HG03575 (cell line): ENCODE measurements at regions not wholly inside any gene's neighbourhood (a gene's known extent, or its start where the extent isn't known, plus 50 kb on each side); places are given as distances from the start of the nearest gene placed in this dataset.

ENCODE experiments used
- ATAC-seq: cut with Tn5 transposase; IDR thresholded peaks from one replicate; pipeline ENCODE4 v1.9.1; 2021; ENCODE audit not compliant: unreplicated experiment, insufficient number of reproducible peaks, low FRiP score; ENCODE audit errors: extremely low read depth

GRCh38 chr2:126788652-126789051 is 110.0 kb upstream of the TEX51 start:
- ATAC-seq, result no peak

DNA sequence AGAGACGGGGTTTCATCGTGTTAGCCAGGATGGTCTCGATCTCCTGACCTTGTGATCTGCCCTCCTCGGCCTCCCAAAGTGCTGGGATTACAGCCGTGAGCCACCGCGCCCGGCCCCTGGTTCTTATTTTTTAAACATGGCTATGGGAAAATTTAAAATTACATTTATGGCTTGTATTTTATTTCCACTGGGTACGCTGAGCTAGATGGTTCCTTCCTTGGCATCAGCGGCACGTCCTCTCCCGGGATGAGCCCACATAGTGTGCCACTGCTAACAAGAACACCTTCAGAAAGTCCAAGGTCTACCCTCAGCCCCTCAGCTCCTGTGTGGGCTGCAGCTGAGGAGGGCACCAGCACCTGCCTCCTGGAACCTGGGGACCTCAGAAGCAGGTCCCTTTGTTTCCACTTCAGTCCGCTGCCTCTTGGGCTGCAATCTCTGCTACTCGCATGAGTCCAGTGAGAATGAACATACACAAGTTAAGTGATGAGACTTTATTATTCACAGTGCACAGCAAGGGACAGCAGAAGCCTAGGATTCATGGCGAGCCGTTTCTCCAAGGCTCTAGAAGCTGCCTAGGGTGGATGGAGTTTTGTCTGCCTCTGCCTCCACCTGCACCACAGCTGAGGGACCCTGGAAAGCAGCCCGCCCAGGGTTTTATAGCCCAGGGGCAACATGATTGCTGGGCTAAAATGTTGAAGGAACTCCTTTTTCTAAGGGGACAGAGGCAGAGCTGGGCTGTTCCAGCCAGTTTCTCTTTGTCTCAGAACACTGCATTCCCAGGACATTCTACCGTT is 107.5 kb upstream of the TEX51 start:
- no peak for ATAC-seq

GRCh38 chr2:126792186-126792585 is 106.5 kb upstream of the TEX51 start:
- no peak for ATAC-seq

DNA sequence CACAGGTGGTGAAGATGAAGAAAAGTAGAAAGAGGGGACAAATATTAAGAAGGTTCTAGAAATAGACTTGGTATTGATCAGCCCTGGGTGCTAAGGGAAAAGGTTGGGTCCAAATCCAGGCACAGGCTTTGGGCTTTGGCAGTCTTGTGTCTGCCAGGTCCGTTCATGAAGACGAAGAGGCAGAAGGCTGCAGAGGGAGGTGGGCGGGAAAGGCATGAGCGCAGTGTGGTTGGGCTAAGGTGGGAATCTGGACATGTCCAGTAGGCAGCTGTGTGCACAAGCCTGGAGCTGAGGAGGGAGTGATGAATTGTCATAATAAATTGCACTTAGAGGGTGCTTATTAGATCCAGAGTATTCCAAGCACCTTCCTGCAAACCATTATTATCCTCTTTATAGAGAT is 105.7 kb upstream of the TEX51 start:
- no peak for ATAC-seq

GRCh38 chr2:126793885-126794613 is 104.6 kb upstream of the TEX51 start:
- ATAC-seq, result no peak

GRCh38 chr2:126795656-126796055 is 103.0 kb upstream of the TEX51 start:
- ATAC-seq, result no peak

DNA sequence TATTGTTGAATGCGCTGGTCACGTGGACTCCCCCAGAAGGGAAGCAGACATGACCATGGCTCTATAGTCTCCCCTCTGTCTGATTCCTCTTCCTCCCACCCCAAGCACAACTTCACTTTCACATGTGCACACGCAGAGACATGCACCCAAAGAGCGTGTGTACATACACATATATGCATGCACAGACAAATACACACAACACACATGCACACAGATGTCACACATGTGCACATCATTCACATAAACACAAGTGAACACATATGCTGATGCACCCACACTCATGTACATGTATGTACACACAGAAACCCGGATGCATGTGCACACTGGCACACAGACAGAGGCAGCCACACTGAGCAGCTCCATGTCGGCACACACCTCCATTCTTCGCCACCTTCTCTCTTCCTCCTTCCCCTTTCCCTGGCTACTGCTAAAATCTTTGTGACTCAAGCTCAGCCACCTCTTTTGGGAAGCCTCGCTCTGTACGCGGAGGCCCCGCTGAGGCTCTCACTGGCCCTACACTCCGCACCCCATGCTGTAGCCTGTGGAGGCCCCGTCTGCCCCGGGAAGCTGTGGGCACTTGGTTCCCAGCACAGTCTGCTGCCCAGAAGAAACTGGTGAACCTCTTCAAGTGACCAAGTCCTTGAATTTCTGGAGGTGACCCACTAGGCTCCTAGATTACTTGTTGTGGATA is 101.6 kb upstream of the TEX51 start:
- ATAC-seq, result no peak

DNA sequence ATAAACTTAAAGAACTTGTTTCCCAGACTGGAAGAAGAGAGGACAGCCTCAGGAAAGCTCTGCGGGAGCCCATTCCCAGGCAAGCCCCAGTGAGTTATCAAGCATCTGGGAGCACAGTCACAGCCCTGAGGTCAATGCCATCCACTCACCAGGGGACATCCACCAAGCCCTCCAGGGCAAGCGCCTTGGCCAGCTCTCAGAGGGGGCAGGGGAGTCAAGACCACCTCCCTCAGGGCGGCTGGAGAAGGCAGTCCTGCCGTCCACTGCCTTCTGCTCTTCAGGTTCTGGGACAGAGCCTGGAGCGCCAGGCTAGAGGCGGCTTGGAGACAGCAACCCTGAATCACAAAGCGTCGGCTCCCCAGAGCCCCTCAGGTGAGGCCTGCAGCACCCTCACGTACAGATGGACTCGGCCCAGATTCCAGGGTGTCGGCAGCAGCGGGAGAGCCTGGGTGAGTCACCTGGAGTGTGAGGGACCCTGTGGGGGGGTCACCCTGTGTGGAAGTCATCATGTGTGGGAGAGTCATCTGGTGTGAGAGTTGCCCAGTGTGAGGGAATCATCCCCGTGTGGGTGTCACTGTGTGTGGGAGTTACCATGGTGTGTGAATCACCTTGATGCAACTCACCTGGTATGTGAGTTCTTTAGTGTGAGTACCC is 100.9 kb upstream of the TEX51 start:
- no peak for ATAC-seq

- ATAC-seq, result no peak
Observed at GRCh38 chr2:126798276-126799140, 100.2 kb upstream of the TEX51 start.

DNA sequence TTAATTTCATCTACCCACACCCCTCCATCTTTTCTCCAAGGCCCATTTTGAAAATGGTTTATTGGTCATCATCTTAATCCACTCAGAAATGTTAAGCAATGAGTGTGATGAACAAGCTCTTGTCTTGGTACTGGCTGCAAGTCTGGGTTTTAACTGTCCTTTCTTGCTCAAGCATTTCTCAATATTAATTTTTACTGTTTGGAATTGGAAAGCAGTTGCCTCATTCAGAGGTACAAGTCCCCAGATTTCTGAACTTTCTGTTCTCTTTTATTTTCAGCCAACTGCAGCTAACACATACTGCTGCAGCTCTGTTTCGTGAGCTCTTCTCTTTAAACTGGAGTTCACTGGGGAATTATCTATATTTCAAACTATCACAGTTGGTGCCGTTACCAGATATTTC is 99.4 kb upstream of the TEX51 start:
- no peak for ATAC-seq

- no peak for ATAC-seq
Observed at GRCh38 chr2:126801473-126801872, 97.2 kb upstream of the TEX51 start.

DNA sequence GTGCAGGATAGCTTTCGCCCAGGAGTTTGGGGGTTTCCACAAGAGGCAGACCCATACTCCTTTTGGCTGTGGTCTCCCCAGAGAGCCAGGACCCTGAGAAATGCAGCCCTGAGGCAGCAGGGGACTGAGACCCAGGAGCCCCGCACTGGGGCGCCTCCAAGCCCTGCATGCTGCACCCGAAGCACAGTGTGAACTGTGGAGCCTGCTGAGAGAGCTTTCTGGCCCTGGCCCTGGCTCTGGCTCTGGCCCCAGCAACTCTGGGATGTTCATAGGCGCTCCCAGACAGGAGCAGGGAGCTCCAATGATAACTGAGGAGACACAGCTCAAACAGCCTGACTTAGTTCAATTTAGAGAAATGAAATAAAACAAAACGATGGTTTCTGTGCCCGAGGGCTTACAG is 96.4 kb upstream of the TEX51 start:
- no peak for ATAC-seq

GRCh38 chr2:126802774-126803433 is 95.8 kb upstream of the TEX51 start:
- no peak for ATAC-seq

DNA sequence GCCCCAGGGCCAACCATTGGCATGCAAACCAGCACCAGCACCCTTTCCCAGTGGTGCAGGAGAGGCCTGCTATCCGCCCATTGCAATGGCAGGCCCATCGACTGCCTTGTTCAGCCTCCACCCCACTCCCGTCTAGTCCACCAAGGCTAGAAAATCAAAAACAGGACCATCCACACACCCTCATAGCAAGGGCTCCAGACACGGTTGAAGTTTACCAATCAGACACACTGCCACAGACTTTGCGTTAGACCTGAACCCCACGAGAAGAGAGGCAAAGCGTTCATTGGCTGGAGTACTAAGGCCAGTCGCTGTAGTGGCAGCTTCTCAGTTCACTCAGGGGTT is 95.3 kb upstream of the TEX51 start:
- ATAC-seq, result no peak

DNA sequence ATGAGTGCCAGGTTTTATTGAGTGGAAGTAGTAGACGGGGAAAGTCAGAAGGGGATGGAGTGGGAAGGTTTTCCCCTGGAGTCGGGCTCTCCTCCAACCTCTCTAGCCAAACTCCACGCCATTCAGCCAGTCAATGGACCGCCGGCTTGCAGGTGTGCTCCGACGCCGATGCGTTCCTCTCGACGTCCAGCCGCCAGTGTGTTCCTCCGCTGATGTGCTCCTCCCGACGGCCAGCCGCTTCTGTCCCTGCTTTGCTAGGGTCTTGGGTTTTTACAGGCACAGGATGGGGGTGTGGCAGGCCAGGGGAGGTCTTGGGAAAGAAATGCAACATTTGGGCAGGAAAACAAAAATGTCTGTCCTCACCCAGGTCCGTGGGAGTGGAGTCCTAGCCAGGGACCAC is 94.3 kb upstream of the TEX51 start:
- no peak for ATAC-seq

DNA sequence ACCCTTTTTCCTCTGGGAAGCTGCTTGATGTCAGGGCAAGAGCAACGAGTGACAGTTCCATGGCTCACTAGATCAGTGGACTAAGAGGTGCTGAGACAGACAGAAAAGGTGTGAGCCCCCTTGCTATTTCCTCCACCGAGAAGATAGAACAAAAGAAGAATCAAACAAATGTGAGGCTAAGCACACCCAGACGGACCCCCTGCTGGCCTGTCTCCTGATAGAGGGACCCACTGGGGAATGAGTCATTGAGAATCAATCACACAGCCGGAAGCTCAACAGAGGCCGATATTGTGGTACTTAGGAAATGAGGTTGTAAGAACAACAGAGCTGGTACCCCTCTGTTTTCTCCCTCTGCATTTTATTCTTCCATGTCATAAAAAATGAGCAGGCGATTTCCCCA is 89.8 kb upstream of the TEX51 start:
- no peak for ATAC-seq

- no peak for ATAC-seq
Observed at GRCh38 chr2:126809340-126809739, 89.3 kb upstream of the TEX51 start.

DNA sequence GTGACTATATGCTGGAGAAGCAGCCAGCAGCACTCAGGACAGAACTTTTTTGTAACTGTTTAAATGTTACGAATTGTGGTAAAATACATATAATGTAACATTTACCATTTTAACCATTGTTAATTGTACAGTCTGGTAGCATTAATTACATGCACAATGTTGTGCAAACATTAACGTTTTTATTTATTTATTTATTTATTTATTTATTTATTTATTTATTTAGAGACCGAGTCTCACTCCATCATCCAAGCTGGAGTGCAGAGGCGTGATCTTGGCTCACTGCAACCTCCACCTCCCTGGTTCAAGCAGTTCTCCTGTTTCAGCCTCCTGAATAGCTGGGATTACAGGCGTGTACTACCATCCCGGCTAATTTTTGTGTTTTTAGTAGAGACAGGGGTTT is 88.7 kb upstream of the TEX51 start:
- no peak for ATAC-seq
